Stimulated activated CD4-positive, alpha-beta T cell treated with anti-CD3 and anti-CD28 coated beads, TNF-alpha, amount 100 ng/mL, for 24 hours (primary cell): ENCODE measurements at regions not wholly inside any gene's neighbourhood (a gene's known extent, or its start where the extent isn't known, plus 50 kb on each side); places are given as distances from the start of the nearest gene placed in this dataset.

ENCODE experiments used
- DNase-seq, 3 experiments: peaks; one replicate each; pipeline ENCODE4 v3.0.0-alpha.2; 2020; ENCODE audit warnings: low read depth in 3 of 3

DNA sequence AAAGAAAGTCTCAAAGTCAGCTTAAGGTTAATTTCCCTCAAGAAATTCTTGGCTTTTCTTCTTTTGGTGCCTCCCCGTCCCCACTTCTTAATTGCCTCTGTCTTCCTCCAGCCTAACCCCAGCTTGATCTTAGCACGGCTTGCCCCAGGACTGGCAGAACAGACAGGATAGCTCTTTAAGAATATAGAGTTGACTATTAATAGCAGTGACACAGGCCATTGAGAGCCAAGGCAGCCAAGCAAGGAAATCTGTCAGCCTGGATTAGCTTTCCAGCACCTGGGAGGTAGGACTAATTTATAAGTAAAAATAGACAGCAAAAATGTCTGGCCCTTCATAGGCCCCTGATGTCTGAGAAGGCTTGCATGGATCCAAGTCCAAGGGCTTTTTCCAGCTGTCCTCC, 384.6 kb upstream of the SLC30A5 start:
- DNase-seq: no peak

DNA sequence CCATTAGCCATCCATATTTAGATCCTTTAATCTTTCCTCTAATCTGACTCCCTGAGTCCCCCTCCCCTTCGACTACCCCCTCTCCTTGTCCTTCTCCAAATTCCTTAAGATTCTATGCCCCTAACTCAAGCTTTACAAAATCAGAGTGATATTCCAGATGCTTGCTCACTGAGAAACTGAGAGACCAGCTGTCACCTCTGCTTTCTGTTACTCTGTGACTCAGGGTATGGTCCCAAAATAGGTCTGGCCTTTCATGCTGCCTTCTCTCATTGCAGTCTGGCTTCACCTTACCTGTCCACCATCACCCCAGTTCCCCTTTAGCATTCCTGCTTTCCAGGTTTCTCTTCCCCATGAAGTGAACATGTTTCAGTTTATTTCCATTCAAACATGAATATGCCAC, 383.3 kb upstream of the SLC30A5 start:
- no peak for DNase-seq

DNA sequence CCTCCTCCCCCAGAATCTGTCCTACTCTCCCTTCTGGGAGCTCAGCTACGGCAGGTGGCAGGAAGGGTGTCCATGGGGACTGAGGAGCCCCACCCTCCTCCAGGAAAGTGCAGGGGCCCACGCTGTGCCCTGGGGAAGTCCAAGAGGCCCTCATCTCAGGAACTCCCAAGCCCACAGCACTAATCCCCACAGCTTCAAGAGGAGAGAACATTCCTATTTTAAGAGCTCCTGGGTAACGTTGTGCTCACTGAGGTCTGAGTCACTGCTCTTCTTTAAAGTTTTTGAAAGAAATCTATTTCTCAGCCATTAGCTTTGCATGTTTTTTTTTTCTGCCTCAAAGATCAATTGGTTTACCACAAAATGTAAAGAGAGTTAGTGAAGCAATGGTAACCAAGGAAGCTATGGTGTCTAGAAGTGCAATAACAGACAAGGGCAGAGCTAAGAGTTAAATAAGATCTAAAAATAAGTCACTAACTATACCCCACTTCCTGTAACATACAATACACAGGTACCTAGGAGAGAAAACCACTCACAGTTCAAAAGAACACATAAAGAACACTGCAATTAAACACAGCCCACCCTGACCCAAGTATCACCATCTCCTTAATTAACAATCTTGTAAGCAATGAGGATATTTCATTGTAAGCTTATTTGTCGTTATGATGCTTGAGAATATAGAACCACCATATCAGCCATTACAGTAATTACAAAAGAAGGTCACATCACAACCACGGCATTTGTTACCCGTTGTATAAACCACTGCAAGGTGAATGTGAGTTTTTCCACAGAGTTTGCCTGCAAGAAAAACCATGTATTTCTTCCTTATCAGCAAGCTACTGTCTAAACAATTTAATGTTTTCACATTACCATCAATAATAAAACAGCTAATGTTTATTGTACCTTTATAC, 382.3 kb upstream of the SLC30A5 start:
- no peak for DNase-seq

DNA sequence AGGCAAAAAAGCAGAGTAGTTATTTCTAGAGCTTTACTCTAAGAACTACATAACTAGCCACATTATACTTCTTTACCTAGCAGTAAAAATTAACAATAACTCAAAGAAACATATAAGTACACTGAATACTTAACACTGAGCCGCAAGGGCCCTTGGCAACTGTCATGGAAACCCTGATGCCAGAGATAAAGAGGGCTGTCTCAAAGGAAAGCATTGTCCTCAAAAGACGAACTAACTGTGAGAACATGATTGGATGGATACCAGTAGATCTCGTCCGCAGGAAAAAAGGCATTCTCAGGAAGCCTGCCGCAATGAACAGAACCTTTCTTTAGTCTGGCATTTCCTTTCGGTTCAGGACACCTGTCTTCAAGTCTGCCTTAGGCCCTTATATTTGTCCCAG, 379.0 kb upstream of the SLC30A5 start:
- no peak for DNase-seq

DNA sequence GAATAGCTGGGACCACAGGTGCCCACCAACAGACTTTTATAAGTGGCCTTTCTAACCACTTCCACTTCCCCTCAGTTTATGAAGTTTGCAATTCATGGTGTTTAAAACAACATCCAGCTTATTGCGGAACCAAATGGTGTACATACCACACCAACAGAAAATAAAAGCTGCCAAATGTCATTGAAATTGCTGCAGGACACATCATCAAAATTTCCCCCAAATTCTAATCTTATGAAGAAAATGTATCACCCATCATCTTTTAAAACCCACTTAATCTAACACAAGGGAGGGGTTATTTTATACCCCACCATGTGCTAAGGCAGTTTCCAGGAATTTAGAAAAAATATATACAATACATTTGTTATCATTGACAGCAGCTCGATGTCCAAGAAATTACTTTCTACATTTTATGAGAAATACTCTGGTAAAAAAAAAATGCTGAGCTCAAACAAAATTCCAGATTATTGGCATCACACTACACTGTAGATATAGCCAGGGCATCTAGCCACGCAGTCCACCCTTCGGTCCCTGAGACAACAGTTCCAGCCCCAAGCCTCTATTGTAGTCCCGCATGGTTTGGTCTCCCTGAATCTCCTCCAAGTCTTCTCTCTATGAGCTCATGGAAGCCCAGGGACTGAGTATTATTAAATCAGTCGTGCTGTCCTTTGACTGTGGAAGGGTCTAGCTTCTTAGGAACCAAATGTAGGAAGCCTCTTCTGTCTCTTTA, 372.8 kb upstream of the SLC30A5 start:
- DNase-seq: no peak

DNA sequence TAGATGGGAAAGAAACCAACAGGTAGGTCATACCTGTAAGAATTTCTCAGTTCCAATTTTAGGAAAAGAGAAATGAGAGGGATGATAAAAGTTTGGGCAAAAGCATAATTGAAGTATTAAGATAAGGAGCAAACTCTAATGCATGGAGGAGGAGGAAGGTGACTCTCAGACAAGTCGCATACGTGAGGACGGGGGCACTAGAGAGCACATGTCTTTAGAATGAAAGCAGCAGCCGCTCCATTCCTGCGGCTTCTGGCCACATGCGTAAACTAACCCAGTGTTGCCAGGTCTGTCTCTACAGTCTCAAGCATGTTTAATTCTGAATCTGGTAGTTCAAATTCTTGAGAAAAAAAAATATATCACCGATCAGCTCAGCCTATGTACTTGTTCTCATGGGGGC, 371.5 kb upstream of the SLC30A5 start:
- no peak for DNase-seq

DNA sequence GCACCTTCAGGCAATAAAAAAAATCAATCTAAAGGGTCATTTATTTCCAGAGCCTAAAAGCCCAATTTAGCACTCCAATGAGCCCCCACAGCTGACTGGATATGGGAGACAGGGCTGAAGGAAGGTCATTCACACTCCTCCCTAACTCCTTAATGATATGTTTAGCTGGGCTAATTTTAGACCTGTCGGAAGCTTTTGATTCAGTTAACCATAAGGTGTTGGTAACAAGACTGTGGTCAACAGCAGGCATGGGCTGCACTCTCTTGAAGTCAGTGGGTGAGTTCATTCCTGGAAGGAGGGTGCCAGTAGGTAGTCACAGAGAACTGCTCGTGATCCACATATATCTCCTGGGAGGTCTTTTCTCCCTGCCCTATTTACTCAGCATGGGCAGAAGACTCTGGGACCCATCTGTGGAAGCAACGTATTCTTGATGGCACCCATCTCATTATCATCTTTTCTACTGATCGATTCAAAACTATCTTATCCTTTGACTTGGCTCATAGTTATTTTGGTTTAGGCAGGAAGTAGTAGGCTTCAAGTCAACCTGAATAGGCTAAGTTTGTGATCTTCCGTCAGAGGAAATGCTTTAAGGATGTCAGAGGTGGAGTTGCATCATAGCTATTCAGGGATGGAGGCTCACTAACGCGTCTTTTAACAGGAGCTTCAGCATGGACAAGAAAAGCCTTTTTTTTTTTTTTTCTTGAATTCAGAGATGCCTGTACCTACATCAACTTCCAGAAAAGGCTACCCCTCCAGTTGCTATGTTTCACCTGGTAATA, 367.7 kb upstream of the SLC30A5 start:
- DNase-seq: no peak

DNA sequence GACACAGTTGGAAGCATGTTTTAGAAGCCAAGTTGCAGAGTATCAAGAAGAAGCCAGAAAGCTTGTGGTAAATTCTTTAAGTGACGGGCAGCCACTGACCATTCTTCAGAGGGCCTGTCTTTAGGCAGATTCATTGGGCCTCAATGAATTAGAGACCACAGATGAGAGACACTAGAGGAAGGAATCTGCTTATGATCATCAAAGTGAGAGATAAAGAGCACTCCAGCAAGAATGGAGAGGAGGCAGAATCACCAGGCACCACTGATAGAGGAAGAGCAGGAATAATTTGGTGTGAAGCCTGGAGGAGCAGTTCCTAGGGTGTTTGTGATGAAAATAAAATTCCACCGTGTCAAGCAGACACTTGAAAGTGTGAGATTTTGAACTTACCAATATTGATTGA, 365.9 kb upstream of the SLC30A5 start:
- no peak for DNase-seq

DNA sequence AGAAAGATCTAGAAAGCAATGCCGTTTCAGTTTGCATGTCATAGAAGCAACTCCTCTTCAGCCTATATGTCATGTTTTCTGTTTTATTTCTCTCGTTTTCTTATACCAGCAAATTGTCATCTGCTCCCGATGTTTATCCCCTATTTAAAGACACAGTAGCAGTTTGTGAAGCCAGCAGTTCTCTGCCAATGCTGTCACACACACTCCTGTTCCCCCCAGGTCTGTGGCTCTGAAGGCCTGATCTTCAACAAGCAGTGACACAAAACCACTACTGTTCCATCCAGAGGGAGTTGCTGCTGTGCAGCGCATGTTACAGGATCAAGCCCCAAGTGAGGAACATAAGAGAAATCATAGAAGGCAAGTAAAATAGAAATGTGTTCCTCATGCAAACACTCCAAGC, 364.1 kb upstream of the SLC30A5 start:
- no peak for DNase-seq

DNA sequence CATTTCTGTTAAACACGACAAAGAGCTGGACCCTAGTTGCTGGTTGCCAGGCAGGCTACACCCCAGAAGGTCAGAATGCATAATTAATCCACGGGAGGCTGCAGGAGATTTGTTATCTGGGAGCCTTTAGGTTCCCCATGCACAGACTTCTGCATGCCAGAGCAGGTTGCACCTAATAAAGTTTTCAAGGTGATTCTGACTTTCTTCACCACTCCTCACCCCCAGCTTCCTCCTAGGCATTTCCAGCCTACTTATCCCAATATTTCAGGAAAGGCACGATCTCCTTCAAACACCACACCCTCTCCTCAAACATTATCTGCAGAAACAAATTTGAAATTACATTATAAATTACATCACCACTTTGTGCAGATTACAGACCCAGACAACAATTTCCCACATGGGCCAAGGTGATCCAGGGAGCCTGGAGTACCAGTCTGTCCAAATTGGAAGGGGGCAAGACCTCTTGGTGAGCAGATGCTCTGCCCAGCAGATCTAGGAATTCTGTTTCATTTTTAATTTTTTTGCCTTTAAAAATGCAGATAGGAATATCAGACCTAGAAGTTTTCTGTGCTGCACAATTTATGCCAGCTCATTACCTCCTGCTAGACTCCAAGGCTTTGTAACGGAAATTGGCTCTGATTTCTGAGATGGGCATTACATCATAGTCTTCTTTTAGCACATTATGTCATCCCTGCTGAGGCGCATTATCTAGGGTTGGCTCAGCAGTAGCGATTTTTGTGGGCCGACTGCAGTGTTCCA, 363.4 kb upstream of the SLC30A5 start:
- DNase-seq: no peak

DNA sequence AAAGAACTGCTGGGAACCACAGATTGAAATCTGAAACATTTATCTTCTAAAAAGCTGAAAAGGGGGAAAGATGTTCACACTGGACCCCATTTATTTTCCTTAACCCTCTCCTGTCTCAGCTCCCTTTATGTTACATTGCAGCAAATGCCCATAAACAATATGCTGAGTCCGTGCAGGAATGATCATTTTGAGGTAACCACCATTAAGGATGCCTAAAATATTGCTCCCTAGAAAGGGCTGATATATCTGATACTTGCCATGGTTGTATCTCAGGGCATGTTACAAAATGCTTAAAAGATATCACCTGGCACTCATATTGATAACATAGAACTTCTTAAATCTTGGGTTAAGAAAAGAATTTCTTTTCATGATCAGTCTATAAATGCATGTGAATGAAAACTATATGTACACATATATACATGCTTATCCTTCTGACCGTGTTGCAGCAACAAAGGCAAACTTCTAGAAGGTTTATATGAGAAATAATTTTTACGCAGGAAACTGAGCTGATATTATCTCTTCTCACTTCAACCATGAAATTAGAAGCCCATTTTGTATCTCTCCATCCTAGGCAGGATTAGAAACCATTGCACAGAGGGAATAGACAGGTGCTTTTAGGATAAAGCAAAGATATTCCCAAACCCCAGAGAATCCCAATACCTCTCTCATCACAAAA, 362.7 kb upstream of the SLC30A5 start:
- no peak for DNase-seq

DNA sequence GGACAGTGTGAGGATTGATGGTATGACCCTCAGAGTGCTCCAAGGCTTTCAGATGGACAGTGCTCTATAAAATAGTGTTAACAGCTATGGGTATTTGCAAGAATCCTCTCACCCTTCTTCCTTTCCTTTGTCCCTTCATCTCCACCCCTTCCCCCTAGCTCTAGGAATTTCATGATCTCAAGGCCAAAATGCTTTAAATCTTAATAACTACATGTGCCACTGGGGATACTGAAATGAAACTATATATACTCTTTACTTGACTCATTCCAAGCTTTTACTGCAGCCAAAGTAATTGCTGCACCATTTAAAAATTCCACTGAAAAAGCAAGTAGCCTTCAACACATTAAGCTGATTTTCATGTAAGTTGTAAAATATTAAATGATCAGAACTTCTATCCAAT, 361.6 kb upstream of the SLC30A5 start:
- DNase-seq: no peak

DNA sequence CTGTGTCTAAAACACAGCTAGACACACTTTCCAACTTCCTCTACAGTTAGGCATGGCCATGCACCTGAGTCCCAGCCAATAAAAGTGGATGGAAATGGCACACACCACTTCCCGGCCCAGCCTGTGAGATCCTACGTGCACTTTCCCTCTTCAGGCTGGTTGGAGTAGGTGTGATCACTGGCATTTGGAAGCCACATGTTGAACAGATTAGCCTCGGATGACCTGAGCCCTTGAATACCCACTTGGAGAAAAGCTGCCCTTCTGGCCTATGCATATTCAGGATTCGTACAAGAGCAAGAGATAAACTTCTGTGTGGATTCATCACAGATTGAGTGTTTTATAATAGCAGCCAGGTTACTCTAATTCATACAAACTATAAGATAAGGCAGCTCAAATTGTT, 359.0 kb upstream of the SLC30A5 start:
- no peak for DNase-seq

DNA sequence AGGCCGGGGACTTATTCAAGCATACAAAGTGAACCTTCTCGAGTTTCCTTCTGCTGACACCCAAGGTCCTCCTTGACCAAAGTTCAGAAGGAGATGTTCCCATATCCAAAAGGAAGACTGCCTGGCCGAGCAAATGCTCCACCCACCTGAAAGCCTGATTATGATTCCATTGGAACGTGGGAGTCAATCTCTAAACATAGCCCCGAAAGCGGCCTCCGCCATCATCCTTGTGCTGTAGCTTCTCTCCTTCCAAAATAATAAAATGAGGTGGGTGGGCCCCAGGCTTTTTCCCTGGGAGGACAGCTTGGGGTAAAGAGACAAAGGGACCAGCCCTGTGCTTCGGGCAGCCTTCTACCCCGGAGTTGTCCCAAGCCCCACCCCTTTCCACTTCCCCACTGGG, 355.6 kb upstream of the SLC30A5 start:
- DNase-seq: no peak

DNA sequence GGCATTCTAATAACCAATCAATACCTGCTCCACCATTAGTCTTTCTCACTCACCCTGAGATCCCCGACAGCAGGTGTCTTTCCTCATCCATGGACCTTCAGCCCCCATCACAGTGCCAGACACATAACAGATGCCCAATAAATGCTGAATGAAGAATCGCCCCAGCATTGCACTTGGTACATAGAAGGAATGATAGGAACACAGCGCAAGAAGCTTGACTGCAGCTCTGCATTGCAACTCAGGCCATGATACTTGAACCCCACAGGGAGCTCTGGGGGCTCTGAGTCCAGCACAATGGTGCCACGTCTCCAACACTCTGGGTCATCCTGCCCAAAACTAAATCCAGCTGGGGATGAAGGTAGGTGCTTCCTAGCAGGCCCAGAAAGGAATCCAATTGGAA, 355.0 kb upstream of the SLC30A5 start:
- DNase-seq: no peak

DNA sequence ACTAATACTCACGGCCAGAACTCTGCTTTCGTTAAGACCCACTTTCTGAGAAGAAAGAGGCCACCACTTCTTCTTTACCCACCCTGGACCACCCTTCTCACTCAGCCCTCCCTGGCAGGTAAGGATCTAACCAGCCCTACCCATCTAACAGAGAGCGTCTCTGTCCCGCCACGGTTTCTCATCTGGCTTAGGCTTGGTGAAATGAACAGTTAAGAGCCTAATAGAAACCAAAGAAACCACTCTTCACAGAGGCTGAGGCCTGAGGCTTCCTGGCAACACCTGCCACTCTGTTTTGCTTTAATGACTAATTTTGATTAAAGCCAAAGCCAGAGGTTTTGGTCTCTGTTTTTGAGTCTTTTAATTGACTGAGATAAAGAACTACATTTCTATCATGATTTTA, 354.1 kb upstream of the SLC30A5 start:
- DNase-seq: no peak

DNA sequence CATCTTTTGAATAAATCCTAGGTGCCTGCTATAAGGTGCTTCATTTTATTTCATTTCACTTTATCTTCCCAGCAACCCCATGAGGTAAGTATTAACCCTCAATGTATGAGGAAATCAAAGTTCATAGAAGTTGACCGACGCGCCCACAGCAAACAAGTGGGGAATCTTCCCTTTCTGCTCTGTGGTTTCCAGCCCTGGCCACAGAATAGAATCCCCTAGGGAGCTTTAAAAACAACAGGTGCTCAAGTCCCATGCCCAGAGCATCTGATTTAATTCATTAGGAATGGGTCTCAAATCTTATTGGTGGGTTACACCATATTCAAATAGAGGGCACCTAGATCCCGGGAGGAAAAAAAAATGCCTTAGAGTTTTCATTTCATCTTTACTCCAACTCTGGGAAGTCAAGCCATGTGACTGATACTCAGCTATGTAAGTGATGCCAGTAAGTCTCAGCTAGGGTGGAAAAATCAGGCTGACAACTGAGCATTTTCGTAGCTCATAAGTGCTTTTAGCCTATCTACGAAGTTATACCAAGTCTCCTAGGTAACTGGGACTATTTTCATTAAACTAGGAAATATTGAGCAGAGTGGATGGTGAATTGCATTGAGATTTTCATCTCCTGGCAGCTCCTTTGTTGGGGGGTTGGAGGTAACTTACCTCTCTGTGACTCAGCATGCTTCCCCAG, 353.4 kb upstream of the SLC30A5 start:
- no peak for DNase-seq

DNA sequence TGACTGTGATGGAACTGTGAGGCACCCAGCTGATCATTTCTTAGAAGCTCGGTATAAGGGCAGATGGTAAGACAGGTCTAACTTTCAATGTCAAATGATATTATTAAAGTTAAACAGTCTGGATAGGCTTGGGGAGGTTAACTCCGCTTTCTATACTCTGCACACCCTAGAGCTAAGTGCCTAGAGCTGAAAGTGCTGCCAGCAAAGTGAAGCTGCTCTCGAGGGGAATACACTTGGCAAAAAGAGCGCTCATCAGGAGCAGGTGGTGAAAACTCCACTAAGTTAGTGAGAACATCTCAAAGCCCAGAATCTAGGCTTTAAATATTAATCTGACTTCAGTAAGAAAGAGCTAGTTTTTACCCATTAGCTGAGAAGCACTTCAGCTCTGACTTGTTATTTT, 349.6 kb upstream of the SLC30A5 start:
- no peak for DNase-seq

DNA sequence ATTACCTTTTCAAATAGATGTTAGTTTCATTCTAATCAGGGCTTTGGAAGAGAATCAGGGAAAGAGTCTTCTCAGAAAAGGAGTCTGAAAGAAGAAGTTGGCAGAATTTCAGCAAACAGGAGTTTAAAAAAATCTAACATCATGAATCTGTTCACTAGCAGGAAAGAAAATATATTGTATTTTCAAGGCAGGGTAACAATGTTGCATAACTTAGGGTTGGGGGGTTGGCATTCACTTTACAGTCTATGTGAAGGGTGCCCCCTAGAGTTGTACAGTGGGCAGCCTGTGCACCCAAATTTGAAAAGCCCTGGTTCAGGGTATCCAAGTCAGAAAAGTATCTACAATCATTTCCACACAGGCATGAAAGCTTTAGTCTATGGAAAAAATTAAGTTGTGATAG, 348.4 kb upstream of the SLC30A5 start:
- DNase-seq: no peak

DNA sequence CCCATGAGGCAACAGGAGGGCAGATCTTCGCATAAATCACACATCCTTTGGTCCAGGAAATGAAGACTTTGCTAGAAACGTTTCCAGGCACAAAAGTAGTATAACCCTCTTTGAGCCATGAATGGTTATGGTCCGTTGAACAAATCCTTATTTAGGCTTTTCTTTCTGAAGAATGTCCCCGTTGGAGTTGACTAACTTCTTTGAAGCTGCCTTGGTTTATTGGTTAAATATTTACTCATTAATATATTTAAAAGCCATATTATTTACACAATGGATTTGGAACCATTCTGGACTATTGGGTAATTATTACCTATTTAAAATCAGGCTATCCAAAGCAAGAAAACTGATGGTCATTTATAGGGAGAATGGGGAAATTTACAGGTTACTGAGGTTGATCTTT, 347.6 kb upstream of the SLC30A5 start:
- no peak for DNase-seq
